Motor neuron (in vitro differentiated cells): ENCODE measurements at regions not wholly inside any gene's neighbourhood (a gene's known extent, or its start where the extent isn't known, plus 50 kb on each side); places are given as distances from the start of the nearest gene placed in this dataset.

Experiments
- ATAC-seq, 8 experiments: fragments of 200-7000 bp; cut with Tn5 transposase; replicated peaks in 6 of 8; 2 replicates each; pipeline ENCODE4 v1.8.0; 2021; ENCODE audit warnings: mild to moderate bottlenecking in 8 of 8, moderate library complexity in 8 of 8
- H3K27ac ChIP-seq, 2 donors: fragments of 250-450 bp; sonication (Bioruptor Pico); 2 replicates each; pipeline ENCODE4 v1.9.0; 2021; ENCODE audit warnings: antibody characterized with exemption in 2 of 2, mild to moderate bottlenecking in 2 of 2, moderate library complexity in 1 of 2
- H3K4me1 ChIP-seq, 2 donors: fragments of 250-450 bp; sonication (Bioruptor Pico); replicated peaks in 1 of 2; 2 replicates each; pipeline ENCODE4 v1.6.1; 2021; ENCODE audit warnings: antibody characterized with exemption in 2 of 2, mild to moderate bottlenecking in 2 of 2, moderate library complexity in 1 of 2
- H3K4me3 ChIP-seq, 5 donors: fragments of 250-450 bp; sonication (Bioruptor Pico); 2 replicates each; pipeline ENCODE4 v1.9.0; 2021; ENCODE audit warnings: antibody characterized with exemption in 5 of 5, mild to moderate bottlenecking in 5 of 5, moderate library complexity in 4 of 5
- WGBS, 10 experiments: fragments of 450-650 bp; shearing (Covaris generic); methylation state at CpG; one replicate each; pipeline ENCODE4 v1.0.0; 2022; 5-methylcytosine and 5-hydroxymethylcytosine counted together
- in situ Hi-C, 9 experiments: fragments of 400-800 bp; cut with MboI; loops; one replicate each; pipeline ENCODE4 v1.15.0; 2021; ENCODE audit warnings: low sequenced_read_pairs in 9 of 9, low pct_unique_long_range_greater_than_20kb in 2 of 9; ENCODE audit not compliant: unreplicated experiment in 9 of 9

DNA sequence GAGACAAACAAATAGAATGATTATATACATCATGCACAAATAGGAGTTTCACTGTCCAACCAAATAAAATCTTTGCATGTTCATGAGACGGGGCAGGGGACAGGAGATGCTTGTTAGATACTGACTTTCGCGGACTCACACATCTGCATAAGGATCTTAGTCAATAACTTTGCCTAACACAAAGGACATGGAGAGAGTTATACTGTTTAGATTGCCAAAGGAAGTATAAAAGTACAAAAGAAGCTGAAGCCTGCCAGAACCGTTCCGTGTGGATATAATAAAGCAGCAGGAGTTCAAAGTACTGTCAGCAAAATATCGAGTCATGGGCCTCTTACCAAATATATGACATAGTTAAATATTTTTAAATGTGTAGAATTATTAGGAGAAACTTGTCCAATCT lies 1148.4 kb downstream of the EFNA5 start:
- H3K27ac ChIP-seq = no peak overlapping the region
- H3K4me3 ChIP-seq = no peak overlapping the region
- WGBS, 10 experiments = 0 to 100% (median 58%) methylated on average over 1 to 6 of the region's 6 CpGs; no CpG with 5 or more reads in 1 of the 10 experiments
- in situ Hi-C loops = no loop called here
- no peaks in the 10 kb centered on the region for H3K4me1 ChIP-seq
- ATAC-seq = peak in 1 of 8 experiments; percentile 36

DNA sequence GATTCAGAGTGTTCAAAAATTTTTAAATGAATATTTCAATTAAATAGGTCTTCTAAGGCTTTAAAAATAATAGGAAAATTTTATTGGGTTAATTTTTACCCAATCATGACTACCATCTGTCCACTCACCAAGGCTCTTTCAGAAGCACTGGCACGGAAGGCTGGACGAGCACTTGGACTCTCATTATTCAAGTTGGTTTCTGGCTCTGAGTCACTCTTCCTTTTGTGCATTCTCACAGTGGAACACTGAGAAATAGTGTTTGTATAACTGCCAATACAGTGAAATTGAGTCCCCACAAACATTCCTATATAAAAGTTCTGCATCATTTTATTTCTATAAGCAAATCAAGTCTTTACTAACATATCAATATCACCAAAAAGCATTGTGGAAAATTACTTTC lies 1149.0 kb downstream of the EFNA5 start:
- Histone ChIP-seq H3K4me3 (no peak overlapping the region), H3K4me1 (no peaks in the 10 kb centered on the region), H3K27ac (no peak overlapping the region)
- ATAC-seq = peak in 7 of 8 experiments; percentile 26 to 84 (median 60)
- WGBS, 10 experiments = 0 to 72% (median 31%) methylated on average over 1 to 2 of the region's 2 CpGs; no CpG with 5 or more reads in 3 of the 10 experiments
- in situ Hi-C loops = no loop called here

DNA sequence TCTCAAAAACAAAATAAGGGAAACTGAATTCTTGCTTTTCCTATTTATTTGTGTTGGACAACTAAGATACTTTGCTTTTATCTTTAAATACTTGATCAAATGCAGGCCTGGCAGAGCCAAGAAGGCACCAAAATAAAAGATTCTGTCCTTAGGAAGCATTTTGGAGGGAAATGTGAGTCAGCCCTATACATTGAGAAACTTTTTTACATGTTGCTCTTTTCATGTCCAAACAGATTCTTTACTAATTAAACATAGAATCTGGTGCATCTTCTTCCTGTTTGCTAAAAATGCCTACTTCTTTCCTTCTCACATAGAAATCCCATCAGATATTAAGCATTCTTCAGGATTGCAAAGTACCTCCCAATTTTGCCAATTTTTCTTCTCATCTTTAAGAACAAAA lies 1160.4 kb downstream of the EFNA5 start:
- no peak for ATAC-seq
- in situ Hi-C loops = no loop called here
- Histone ChIP-seq H3K4me3 (no peak overlapping the region), H3K27ac (no peak overlapping the region), H3K4me1 (no peaks in the 10 kb centered on the region)

DNA sequence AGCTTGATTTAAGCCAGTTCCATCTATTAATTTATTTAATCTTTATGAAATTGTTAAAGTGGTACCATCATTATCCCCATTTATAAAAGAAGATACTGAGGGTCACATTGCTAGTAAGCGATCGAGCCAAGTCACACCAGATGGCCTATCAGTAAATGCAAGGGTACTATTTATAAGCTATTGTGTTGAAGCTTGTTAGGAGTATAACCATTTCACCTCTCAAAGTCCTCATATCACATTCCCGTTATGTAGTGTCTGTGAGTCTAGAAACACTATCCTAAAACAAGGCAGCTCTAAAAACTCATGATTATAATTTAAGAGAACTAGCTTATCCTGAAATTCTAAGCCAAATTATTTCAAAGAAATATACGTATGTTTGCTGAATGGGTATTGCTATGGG lies 1161.8 kb downstream of the EFNA5 start:
- WGBS, 10 experiments = 50 to 100% (median 91%) methylated on average over 2 to 4 of the region's 4 CpGs
- in situ Hi-C loops = no loop called here
- ATAC-seq = no peak
- no peak overlapping the region for H3K4me3 ChIP-seq
- no peak overlapping the region for H3K27ac ChIP-seq
- no peaks in the 10 kb centered on the region for H3K4me1 ChIP-seq

DNA sequence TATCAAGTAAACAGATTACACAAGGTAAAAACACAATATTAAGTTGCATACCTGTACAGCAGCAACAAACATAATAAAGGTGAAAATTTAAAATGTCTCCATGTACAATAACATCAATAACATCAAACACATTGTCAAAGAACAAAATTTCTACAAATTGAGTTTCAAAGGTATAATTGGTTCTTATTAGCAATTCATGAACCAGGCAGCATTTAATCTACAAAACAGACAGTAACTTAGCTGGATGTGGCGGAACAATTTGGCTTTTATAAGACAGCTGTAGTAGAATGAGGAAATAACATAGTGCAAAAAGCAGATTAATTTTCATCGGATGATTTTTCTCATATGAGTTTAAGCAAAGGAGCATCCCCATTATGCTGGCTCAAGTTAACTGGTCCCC lies 1176.8 kb downstream of the EFNA5 start:
- Histone ChIP-seq H3K4me3 (no peak overlapping the region), H3K27ac (no peak overlapping the region), H3K4me1 (no peaks in the 10 kb centered on the region)
- in situ Hi-C loops = no loop called here
- no peak for ATAC-seq
- 17 to 100% (median 90%) methylated on average over 1 to 2 of the region's 2 CpGs; no CpG with 5 or more reads in 1 of the 10 experiments for WGBS, 10 experiments

DNA sequence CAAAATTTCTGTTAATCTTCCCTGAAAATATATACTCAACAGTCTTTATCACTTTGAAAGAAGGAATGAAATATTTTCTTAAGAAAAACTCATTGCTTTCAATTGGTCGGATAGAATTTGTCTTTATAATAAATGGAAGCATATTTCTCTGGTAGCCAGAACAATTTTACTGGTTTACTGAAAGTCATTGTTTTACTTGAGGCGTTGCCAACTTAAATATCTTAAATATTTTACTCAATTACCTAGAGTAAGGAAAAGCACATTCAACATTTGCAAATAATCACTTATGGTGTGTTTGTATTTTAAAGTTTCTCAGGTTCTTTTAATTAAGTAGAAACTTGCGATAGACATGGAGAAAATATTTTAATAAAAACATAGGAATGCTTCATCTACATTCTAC lies 1181.7 kb downstream of the EFNA5 start:
- Histone ChIP-seq H3K4me1 (no peaks in the 10 kb centered on the region), H3K4me3 (no peak overlapping the region), H3K27ac (no peak overlapping the region)
- in situ Hi-C loops = no loop called here
- no peak for ATAC-seq
- 0 to 96% (median 88%) methylated on average over 2 to 3 of the region's 3 CpGs for WGBS, 10 experiments

DNA sequence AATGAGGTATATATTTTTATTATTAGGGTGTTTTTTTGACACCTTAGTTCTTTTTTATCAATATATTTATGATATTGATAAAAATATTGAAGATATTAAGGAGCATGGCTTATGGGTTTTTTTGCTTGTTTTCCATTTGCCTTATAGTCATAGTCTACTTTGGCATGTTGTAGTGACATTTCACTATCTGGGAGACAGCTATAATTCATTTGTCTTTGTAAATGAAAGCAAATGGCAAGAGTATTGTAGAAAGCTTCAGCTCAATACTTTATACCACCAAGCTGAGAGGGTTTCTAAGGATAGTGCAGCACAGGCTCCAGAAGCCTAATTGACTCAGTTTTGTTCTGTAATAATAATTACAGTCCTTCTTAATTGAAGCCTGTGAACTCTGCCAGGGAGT lies 1182.3 kb downstream of the EFNA5 start:
- Histone ChIP-seq H3K4me1 (no peaks in the 10 kb centered on the region), H3K27ac (no peak overlapping the region), H3K4me3 (no peak overlapping the region)
- in situ Hi-C loops = no loop called here
- ATAC-seq = no peak

DNA sequence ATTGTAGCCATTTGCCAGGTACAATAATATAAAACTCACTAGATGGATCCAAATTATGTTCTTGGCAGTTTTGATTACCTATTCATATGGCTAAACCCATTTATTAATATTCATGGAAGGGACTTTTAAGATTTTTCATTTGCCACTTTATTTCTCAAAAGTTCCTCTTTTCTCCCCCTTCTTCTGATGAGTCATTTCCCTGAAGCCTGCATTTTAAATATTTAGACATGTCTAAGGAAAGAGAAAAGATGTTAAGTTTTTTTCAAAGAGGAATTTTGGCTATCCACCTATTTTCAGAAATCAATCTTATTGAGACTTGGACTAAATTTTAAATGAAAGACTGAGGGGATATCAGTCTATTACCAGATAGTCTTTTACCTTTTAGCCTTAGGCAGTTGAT lies 1189.4 kb downstream of the EFNA5 start:
- in situ Hi-C loops = no loop called here
- H3K4me3 ChIP-seq = no peak overlapping the region
- no peaks in the 10 kb centered on the region for H3K4me1 ChIP-seq
- H3K27ac ChIP-seq = no peak overlapping the region
- ATAC-seq = peak in 1 of 8 experiments; percentile 18

DNA sequence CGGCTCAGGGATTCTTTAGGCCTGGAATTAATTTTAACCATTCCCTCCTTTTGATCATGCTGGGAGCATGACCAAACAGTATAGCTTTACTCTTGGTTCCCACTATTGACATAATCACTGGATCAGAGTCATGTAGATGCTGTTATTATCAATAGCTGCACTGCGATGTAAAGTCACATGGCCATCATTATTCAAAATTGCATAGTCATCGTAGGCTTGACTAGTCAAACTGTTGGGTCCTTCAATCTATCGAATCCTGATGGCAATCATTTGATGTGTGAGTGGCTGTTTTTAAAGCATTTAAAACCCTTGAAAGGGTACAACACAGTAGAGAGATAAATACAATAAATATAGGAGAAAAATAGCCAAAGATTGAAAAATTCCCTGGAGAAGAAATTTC lies 1194.1 kb downstream of the EFNA5 start:
- H3K27ac ChIP-seq = no peak overlapping the region
- WGBS, 10 experiments = 26 to 100% (median 86%) methylated on average over 1 to 4 of the region's 4 CpGs; no CpG with 5 or more reads in 2 of the 10 experiments

DNA sequence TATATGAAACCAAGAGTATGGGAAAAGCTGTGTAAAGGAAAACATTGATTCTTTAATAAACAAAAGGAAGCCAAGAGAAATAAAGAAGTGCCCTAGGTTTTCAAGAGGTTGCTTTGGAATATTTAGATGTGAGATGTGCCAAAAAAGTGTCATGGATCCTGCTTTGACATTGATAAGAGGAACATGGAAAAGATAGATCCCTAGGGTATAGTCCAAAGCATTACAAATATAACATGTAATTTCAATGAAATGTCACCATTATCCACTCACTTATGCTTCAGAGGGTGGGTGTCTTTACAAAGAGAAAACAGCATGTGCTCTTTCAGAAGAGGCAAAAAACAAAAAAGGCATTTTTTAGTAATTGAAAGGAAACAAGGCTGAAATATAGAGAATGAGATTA lies 1196.7 kb downstream of the EFNA5 start:
- Histone ChIP-seq H3K27ac (no peak overlapping the region), H3K4me1 (no peaks in the 10 kb centered on the region), H3K4me3 (no peak overlapping the region)
- ATAC-seq = no peak
- in situ Hi-C loops = no loop called here

More for the DNA sequence above, 1194.1 kb downstream of the EFNA5 start:
- no peak overlapping the region for H3K4me3 ChIP-seq
- in situ Hi-C loops = no loop called here
- ATAC-seq = no peak
- no peaks in the 10 kb centered on the region for H3K4me1 ChIP-seq

DNA sequence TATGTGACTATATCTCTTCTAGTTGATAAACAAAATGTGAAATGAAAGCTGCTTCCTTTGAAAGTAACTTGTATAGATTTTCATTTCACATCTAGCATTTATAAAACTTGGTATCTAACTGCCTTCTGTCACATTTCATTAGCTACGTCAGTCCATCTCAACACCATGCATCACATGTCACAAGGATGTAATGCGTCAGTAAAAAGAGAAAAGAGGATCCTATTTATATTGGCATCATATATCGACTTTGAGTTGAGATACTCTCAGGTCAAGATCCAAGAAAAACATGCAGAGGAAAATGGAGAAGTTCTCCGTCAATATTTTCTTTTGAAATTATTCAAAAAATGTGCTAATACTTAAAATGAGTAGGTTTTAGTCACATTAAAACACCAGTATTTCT lies 1211.2 kb downstream of the EFNA5 start:
- WGBS, 10 experiments = 50 to 100% (median 90%) methylated on average over 3 to 4 of the region's 4 CpGs
- in situ Hi-C loops = no loop called here
- Histone ChIP-seq H3K27ac (no peak overlapping the region), H3K4me1 (no peaks in the 10 kb centered on the region), H3K4me3 (no peak overlapping the region)
- ATAC-seq = no peak

DNA sequence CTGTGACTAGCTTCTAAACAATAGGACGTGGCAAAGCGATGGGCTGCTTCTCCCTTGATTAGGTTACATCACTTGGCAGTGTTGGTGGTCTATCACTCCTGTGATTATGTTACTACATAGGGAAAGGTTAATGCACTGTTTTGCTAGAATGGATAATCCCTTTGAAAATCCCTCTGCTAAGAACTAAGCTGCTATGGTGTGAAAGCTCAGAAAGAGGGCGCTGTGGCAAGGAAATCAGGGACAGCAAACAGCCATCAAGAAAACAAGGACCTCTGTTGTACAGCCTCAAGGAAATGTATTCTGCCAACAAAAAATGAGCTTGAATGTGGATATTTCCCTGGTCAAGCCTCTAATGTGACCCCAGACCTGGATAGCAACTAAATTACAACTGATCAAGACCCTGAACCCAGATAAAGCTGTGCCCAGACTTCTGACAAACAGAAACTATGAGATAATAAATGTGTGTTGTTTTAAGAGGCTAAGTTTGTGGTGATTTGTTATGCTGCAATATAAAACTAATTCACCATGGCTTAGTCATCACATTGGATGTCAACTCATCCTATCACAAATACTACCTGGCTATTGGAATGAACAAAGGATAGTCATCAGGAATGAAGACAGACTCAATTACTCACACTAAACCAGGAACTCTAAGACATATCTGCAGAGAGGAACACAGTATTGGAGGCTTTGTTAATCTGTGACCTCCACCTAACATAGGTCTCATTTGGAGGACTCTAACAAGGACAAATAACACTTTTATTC lies 1215.9 kb downstream of the EFNA5 start:
- 20 to 74% (median 32%) methylated on average over 1 to 3 of the region's 3 CpGs; no CpG with 5 or more reads in 4 of the 10 experiments for WGBS, 10 experiments
- H3K4me1 ChIP-seq = peaks cover 0 to 2% of the 10 kb centered on the region in 2 donors
- H3K4me3 ChIP-seq = no peak overlapping the region
- no peak overlapping the region for H3K27ac ChIP-seq
- in situ Hi-C loops = no loop called here
- ATAC-seq = peak in 5 of 8 experiments; percentile 44 to 82 (median 63)

DNA sequence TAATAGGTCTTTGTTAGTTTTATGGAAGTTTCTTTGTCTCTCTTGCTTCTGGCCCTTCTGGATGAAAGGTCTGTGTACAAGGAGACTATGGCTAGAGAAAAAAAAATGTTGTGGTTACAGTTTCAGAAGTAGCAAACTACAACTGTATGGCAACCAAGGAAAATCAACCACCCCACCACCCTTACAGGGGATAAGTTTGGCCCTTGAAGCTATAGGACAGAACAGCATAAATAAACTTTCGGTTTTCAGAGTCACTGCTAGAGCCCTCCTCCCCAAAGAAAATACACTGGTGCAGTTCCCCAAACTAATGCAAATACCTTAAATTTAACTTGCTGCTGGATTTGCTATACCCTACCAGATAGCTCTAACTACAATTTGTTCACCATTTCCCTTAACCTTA lies 1216.7 kb downstream of the EFNA5 start:
- in situ Hi-C loops = no loop called here
- Histone ChIP-seq H3K27ac (no peak overlapping the region), H3K4me1 (peaks cover 0 to 2% of the 10 kb centered on the region in 2 donors), H3K4me3 (no peak overlapping the region)
- no peak for ATAC-seq
- WGBS, 10 experiments = 0 to 100% (median 100%) methylated on average over 1 of the region's 1 CpG; no CpG with 5 or more reads in 4 of the 10 experiments

DNA sequence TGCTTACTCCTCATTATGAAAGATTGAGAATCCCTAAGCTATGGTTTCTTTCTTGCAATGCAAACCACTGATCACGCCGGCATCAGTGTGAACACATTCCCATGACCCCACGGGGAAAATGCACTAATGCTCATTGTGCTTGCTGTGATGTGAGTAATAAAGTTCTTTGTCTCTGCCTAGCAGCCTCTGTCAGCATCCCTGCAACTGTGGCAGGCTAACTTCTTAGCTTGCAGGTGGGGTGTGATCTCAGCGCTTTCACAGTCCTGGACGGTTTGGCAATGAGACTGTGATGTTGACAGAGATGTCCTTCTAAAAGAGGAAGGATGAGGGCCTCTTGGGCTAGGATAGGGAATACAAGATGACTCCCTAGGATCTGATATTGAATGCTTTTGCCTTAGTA lies 1218.7 kb downstream of the EFNA5 start:
- peak in 2 of 8 experiments; percentile 48 to 62 for ATAC-seq
- no peak overlapping the region for H3K4me3 ChIP-seq
- no peak overlapping the region for H3K27ac ChIP-seq
- 20 to 100% (median 68%) methylated on average over 1 to 5 of the region's 5 CpGs; no CpG with 5 or more reads in 2 of the 10 experiments for WGBS, 10 experiments
- in situ Hi-C loops = no loop called here
- peaks cover 0 to 2% of the 10 kb centered on the region in 2 donors for H3K4me1 ChIP-seq
